HepG2 (cell line): ENCODE measurements at regions not wholly inside any gene's neighbourhood (a gene's known extent, or its start where the extent isn't known, plus 50 kb on each side); places are given as distances from the start of the nearest gene placed in this dataset.

ENCODE experiments used
- FOXM1 ChIP-seq: sonication (generic); formaldehyde crosslinking; IDR thresholded peaks from 2 replicates; pipeline ENCODE4 v1.5.0; 2020; ENCODE audit warnings: missing genetic modification reagents
- HES4 ChIP-seq: sonication (generic); formaldehyde crosslinking; IDR thresholded peaks from 2 replicates; pipeline ENCODE4 v1.9.0; 2021; ENCODE audit warnings: mild to moderate bottlenecking, missing genetic modification reagents, borderline replicate concordance
- HMG20B ChIP-seq: conservative IDR thresholded peaks from 2 replicates; pipeline ENCODE4 v1.6.1; 2016; ENCODE audit warnings: missing genetic modification reagents, missing compliant biosample characterization
- SALL1 ChIP-seq: sonication (generic); formaldehyde crosslinking; IDR thresholded peaks from 2 replicates; pipeline ENCODE4 v1.8.0; 2022; ENCODE audit warnings: mild to moderate bottlenecking, missing genetic modification reagents
- SAP130 ChIP-seq: IDR thresholded peaks from 2 replicates; pipeline ENCODE4 v1.6.1; 2016; ENCODE audit warnings: low read depth
- SNRNP70 ChIP-seq: fragments of 200-400 bp; formaldehyde crosslinking; IDR thresholded peaks from 2 replicates; pipeline ENCODE4 v1.6.1; 2017; ENCODE audit warnings: mild to moderate bottlenecking, low read depth, low read length, moderate library complexity
- ZC3H4 ChIP-seq: sonication (generic); formaldehyde crosslinking; IDR thresholded peaks from 2 replicates; pipeline ENCODE4 v1.4.0; 2020; ENCODE audit warnings: missing genetic modification reagents, borderline replicate concordance
- ZEB1 ChIP-seq: IDR thresholded peaks from 2 replicates; pipeline ENCODE4 v1.6.1; 2012; ENCODE audit warnings: mild to moderate bottlenecking, low read depth, inconsistent platforms; ENCODE audit not compliant: insufficient replicate concordance
- ZFYVE20 ChIP-seq: sonication (generic); formaldehyde crosslinking; IDR thresholded peaks from 2 replicates; pipeline ENCODE4 v1.8.0; 2023; ENCODE audit warnings: low read depth, mild to moderate bottlenecking, moderate library complexity, missing genetic modification reagents, borderline replicate concordance
- ZNF251 ChIP-seq: sonication (generic); formaldehyde crosslinking; IDR thresholded peaks from 2 replicates; pipeline ENCODE4 v1.9.0; 2021; ENCODE audit warnings: mild to moderate bottlenecking, missing genetic modification reagents
- TF ChIP-seq, protein P1 (sequence below): sonication (generic); formaldehyde crosslinking; IDR thresholded peaks from 2 replicates; pipeline ENCODE4 v1.5.0; 2020; ENCODE audit warnings: mild to moderate bottlenecking, missing genetic modification reagents, borderline replicate concordance
- TF ChIP-seq, protein P2 (sequence below): sonication (generic); formaldehyde crosslinking; IDR thresholded peaks from 2 replicates; pipeline ENCODE4 v1.4.0; 2020; ENCODE audit warnings: missing genetic modification reagents
- TF ChIP-seq, protein P3 (sequence below): sonication (generic); formaldehyde crosslinking; conservative IDR thresholded peaks from 2 replicates; pipeline ENCODE4 v1.8.0; 2022; ENCODE audit warnings: low read depth, missing genetic modification reagents

DNA sequence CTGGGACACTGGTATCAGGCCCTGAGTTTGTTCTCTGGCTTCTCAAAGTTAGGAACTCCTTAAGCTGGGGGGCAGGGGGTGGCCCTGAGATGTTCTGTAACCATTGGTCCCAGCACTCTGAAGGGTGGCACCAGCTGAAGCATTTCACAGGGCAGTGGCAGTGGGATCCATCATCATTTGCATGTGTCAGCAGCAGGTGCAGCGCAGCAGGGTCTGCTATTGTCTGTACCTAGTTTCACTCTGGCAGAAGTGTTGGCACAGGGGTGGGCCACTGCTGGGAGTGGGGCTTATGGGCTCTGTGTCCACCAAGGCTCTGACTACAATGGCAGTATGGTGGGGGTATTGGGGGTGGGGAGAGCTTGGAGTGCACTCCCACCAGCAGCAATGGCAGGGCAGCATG, 460.4 kb upstream of the ZNF804A start (continued):
- TF ChIP-seq, protein P1, sequence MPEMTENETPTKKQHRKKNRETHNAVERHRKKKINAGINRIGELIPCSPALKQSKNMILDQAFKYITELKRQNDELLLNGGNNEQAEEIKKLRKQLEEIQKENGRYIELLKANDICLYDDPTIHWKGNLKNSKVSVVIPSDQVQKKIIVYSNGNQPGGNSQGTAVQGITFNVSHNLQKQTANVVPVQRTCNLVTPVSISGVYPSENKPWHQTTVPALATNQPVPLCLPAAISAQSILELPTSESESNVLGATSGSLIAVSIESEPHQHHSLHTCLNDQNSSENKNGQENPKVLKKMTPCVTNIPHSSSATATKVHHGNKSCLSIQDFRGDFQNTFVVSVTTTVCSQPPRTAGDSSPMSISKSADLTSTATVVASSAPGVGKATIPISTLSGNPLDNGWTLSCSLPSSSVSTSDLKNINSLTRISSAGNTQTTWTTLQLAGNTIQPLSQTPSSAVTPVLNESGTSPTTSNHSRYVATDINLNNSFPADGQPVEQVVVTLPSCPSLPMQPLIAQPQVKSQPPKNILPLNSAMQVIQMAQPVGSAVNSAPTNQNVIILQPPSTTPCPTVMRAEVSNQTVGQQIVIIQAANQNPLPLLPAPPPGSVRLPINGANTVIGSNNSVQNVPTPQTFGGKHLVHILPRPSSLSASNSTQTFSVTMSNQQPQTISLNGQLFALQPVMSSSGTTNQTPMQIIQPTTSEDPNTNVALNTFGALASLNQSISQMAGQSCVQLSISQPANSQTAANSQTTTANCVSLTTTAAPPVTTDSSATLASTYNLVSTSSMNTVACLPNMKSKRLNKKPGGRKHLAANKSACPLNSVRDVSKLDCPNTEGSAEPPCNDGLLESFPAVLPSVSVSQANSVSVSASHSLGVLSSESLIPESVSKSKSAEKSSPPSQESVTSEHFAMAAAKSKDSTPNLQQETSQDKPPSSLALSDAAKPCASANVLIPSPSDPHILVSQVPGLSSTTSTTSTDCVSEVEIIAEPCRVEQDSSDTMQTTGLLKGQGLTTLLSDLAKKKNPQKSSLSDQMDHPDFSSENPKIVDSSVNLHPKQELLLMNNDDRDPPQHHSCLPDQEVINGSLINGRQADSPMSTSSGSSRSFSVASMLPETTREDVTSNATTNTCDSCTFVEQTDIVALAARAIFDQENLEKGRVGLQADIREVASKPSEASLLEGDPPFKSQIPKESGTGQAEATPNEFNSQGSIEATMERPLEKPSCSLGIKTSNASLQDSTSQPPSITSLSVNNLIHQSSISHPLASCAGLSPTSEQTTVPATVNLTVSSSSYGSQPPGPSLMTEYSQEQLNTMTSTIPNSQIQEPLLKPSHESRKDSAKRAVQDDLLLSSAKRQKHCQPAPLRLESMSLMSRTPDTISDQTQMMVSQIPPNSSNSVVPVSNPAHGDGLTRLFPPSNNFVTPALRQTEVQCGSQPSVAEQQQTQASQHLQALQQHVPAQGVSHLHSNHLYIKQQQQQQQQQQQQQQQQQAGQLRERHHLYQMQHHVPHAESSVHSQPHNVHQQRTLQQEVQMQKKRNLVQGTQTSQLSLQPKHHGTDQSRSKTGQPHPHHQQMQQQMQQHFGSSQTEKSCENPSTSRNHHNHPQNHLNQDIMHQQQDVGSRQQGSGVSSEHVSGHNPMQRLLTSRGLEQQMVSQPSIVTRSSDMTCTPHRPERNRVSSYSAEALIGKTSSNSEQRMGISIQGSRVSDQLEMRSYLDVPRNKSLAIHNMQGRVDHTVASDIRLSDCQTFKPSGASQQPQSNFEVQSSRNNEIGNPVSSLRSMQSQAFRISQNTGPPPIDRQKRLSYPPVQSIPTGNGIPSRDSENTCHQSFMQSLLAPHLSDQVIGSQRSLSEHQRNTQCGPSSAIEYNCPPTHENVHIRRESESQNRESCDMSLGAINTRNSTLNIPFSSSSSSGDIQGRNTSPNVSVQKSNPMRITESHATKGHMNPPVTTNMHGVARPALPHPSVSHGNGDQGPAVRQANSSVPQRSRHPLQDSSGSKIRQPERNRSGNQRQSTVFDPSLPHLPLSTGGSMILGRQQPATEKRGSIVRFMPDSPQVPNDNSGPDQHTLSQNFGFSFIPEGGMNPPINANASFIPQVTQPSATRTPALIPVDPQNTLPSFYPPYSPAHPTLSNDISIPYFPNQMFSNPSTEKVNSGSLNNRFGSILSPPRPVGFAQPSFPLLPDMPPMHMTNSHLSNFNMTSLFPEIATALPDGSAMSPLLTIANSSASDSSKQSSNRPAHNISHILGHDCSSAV (CRISPR knock-in tag): no peak
- TF ChIP-seq SNRNP70 (no peak), HMG20B (CRISPR knock-in tag) (no peak), ZFYVE20 (CRISPR knock-in tag) (no peak), SALL1 (CRISPR knock-in tag) (no peak), ZC3H4 (CRISPR knock-in tag) (no peak), ZNF251 (CRISPR knock-in tag) (no peak), FOXM1 (no peak), SAP130 (no peak), HES4 (CRISPR knock-in tag) (no peak), ZEB1 (no peak)
- TF ChIP-seq, protein P2, sequence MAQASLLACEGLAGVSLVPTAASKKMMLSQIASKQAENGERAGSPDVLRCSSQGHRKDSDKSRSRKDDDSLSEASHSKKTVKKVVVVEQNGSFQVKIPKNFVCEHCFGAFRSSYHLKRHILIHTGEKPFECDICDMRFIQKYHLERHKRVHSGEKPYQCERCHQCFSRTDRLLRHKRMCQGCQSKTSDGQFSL (CRISPR knock-in tag): no peak
- TF ChIP-seq, protein P3, sequence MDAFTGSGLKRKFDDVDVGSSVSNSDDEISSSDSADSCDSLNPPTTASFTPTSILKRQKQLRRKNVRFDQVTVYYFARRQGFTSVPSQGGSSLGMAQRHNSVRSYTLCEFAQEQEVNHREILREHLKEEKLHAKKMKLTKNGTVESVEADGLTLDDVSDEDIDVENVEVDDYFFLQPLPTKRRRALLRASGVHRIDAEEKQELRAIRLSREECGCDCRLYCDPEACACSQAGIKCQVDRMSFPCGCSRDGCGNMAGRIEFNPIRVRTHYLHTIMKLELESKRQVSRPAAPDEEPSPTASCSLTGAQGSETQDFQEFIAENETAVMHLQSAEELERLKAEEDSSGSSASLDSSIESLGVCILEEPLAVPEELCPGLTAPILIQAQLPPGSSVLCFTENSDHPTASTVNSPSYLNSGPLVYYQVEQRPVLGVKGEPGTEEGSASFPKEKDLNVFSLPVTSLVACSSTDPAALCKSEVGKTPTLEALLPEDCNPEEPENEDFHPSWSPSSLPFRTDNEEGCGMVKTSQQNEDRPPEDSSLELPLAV (CRISPR knock-in tag): no peak
- TF ChIP-seq, all 625 proteins: peak for 0
